ENCODE measurements at regions not wholly inside any gene's neighbourhood (a gene's known extent, or its start where the extent isn't known, plus 50 kb on each side); places are given as distances from the start of the nearest gene placed in this dataset.

DNA sequence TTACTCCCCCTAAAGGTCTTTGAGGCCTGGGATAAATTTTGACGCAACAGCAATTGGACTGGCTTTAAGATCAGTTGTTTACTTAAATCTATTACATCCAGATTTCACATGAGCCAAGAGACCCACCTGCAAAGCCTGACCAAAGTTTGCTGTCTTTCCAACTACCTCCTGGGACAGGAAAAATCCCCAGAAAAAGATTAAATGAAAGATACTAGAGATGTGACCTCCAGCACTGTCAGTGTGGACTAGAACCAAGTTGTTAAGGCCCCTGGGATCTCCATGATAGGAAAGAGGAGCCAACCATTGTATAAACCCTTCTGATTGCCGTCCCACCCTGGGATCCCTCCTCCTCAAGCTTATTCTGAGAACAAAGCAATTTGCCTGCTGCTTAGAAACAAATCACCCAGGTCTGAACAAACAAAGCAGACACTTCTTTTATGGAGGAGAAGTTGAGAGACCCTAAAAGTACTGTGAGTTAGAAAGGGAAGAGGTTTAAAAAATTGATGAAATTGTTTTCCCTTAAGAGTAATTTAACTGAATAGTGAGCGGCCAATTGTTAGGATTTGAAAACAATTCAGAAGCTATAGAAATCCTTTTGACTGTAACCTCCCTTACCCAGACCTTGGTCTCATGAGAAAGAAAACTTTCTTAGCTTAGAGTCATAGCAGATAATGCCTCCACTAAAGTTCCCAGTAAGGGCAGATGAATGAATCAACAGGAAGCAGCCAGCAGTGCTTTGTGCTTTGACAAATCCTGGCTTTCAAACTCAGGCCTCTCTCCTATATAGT is 255.2 kb downstream of the TMEM167A start:
- no peak for TF ChIP-seq POLR2A (IDR thresholded peaks at IDR 0.05)
- no peak for TF ChIP-seq CTCF (IDR thresholded peaks at IDR 0.05)
- no peak for DNase-seq
- H3K27me3 ChIP-seq = no peaks in the 10 kb centered on the region
- no peaks in the 10 kb centered on the region for H3K9me3 ChIP-seq
- H3K4me1 ChIP-seq = no peaks in the 10 kb centered on the region
- no peak overlapping the region for H3K4me3 ChIP-seq
- H3K36me3 ChIP-seq = no peaks in the 10 kb centered on the region
- no peak overlapping the region for H3K27ac ChIP-seq
- intact Hi-C loops (cut with DNase I; ENCODE audit: low total_unique reads) = no loop called here

DNA sequence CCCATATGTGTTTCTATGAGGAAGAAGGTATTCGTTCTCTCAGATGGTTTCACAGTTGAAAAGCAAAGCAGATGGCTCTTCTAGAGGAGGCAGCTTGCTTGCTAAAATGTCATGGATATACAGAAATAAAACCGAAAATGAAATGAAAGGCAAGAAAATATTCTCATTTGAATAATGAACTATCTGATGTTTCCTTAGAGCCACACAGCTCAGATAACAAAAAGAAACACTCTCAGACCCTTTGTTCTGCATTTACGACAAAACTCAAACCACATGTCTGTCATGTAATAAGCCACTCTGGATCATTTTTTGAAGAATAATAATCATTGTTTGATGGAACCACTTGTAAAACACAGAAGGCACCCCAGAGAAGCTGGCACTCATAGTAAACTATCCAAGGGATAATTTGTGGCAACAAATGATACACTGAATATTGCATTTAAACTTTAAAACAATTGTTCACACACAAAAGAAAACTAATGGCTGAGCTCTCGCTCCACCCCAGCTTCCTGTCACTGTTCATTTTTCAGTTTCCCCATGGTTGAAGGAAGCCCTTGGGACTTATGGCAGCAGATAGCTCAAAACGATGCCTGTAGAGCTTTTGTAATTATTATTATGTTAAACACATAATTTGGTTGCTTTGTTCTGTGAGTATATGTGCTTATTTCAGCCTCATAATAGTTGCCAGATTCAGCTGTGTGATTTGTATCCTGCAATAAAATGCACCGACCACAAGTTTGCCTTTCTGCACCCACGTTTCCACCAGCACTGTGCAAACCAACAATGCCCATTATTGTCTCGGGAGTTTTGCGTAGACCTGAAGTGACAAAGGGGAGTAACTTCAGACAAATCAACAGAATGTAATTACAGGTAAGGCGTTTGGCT is 256.0 kb downstream of the TMEM167A start:
- no peaks in the 10 kb centered on the region for H3K36me3 ChIP-seq
- DNase-seq = no peak
- no peak for TF ChIP-seq CTCF (IDR thresholded peaks at IDR 0.05)
- no peak for TF ChIP-seq POLR2A (IDR thresholded peaks at IDR 0.05)
- no peak overlapping the region for H3K4me3 ChIP-seq
- no peaks in the 10 kb centered on the region for H3K27me3 ChIP-seq
- no peaks in the 10 kb centered on the region for H3K9me3 ChIP-seq
- H3K4me1 ChIP-seq = no peaks in the 10 kb centered on the region
- intact Hi-C loops (cut with DNase I; ENCODE audit: low total_unique reads) = no loop called here
- no peak overlapping the region for H3K27ac ChIP-seq

- H3K27ac ChIP-seq = no peak overlapping the region
- no peaks in the 10 kb centered on the region for H3K4me1 ChIP-seq
- TF ChIP-seq POLR2A (IDR thresholded peaks at IDR 0.05) = no peak
- TF ChIP-seq CTCF (IDR thresholded peaks at IDR 0.05) = no peak
- no peak overlapping the region for H3K4me3 ChIP-seq
- H3K9me3 ChIP-seq = no peaks in the 10 kb centered on the region
- intact Hi-C loops (cut with DNase I; ENCODE audit: low total_unique reads) = no loop called here
- no peak for DNase-seq
- H3K27me3 ChIP-seq = no peaks in the 10 kb centered on the region
- H3K36me3 ChIP-seq = no peaks in the 10 kb centered on the region
Observed at GRCh38 chr5:82820188-82820587, 257.0 kb downstream of the TMEM167A start.

- DNase-seq = no peak
- Histone ChIP-seq H3K27ac (no peak overlapping the region), H3K9me3 (no peaks in the 10 kb centered on the region), H3K36me3 (no peaks in the 10 kb centered on the region), H3K4me3 (no peak overlapping the region), H3K4me1 (no peaks in the 10 kb centered on the region), H3K27me3 (no peaks in the 10 kb centered on the region)
- intact Hi-C loops (cut with DNase I; ENCODE audit: low total_unique reads) = no loop called here
- no peak for TF ChIP-seq CTCF (IDR thresholded peaks at IDR 0.05)
- TF ChIP-seq POLR2A (IDR thresholded peaks at IDR 0.05) = no peak
Observed at GRCh38 chr5:82817897-82818676, 259.1 kb downstream of the TMEM167A start.

Data from uterus (tissue), 3 donors.